ENCODE measurements at regions not wholly inside any gene's neighbourhood (a gene's known extent, or its start where the extent isn't known, plus 50 kb on each side); places are given as distances from the start of the nearest gene placed in this dataset.

DNA sequence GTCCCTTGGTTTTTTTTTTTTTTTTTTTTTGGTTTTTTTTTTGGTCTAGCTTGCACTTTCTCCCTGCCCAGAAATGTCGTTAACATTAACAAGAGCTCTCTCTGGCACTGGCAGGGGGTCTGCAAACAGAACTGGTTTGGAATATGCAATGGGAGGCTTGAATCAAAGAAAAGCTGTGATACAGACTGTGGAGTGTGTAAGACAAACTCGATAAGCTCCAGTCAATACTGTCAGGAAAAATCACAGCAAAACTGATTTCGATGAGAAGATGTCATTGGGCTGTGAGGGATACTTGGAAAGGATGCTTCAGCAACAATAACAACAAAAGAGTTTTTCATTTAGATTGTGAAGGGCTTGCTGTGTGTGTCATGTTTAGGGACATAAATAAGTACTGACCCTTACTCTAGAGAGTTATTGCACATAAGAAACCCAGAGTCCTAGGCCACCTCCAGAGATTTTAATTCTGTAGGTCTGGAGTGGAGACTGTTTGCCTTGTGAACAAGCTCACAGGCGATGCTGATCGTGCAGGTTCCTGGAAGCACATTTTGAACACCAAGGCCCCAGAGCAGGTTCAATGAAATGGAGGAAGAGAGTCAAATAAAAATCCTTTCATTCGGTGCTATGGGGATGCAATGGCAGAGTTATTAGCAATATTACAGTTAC lies 470.7 kb upstream of the RBFOX1 start:
- no peak for TF ChIP-seq CTCF (IDR thresholded peaks at IDR 0.05; ENCODE audit: low read depth, low read length)
- no peak for TF ChIP-seq EZH2phosphoT487 (IDR thresholded peaks at IDR 0.05; ENCODE audit: low read depth)
